ENCODE measurements at regions not wholly inside any gene's neighbourhood (a gene's known extent, or its start where the extent isn't known, plus 50 kb on each side); places are given as distances from the start of the nearest gene placed in this dataset.

DNA sequence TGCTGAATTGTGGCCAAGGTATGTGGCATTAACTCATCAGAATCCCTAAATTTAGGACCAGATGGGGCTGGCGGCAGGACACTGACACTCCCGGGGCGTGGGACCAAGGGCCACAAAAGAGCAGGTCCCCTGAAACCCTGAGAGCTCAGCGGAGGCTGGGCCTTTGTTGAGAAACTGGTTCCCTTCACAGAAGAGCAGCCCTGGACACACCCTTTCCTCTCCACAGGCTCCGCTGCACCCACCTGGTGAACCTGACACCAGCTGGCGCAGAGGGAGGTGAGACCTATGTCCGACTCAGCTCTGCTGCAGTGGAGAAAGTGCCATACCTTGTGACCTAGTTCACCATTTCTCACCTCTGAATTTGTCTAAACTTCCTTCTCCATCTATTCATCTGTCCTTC is 119.5 kb downstream of the RTP5 start:
- Histone ChIP-seq H3K4me1 (ENCODE audit: insufficient read depth, low read length, poor library complexity, severe bottlenecking) (no peaks in the 10 kb centered on the region), H3K9me2 (ENCODE audit: insufficient read depth, low read length) (no peaks in the 10 kb centered on the region), H4K20me1 (ENCODE audit: insufficient read depth, low read length) (no peaks in the 10 kb centered on the region), H3K4me2 (ENCODE audit: low read length) (no peak overlapping the region), H3K9me3 (ENCODE audit: low read length) (no peaks in the 10 kb centered on the region), H3K27ac (ENCODE audit: low read depth, low read length, poor library complexity, severe bottlenecking) (no peak overlapping the region), H3K79me2 (ENCODE audit: insufficient read depth, low read depth, low read length) (no peaks in the 10 kb centered on the region), H2AFZ (ENCODE audit: low read length) (no peak overlapping the region), H3K36me3 (ENCODE audit: insufficient read depth, low read length) (no peaks in the 10 kb centered on the region), H3K4me3 (ENCODE audit: low read depth, low read length, poor library complexity, severe bottlenecking) (no peak overlapping the region)
- intact Hi-C loops (cut with micrococcal nuclease; ENCODE audit: unreplicated experiment): no loop called here
- CTCF ChIA-PET (ENCODE audit: unreplicated experiment): no interaction called here
- peak; percentile 30 for DNase-seq (ENCODE audit: low spot score)
- TF ChIP-seq, protein P1, sequence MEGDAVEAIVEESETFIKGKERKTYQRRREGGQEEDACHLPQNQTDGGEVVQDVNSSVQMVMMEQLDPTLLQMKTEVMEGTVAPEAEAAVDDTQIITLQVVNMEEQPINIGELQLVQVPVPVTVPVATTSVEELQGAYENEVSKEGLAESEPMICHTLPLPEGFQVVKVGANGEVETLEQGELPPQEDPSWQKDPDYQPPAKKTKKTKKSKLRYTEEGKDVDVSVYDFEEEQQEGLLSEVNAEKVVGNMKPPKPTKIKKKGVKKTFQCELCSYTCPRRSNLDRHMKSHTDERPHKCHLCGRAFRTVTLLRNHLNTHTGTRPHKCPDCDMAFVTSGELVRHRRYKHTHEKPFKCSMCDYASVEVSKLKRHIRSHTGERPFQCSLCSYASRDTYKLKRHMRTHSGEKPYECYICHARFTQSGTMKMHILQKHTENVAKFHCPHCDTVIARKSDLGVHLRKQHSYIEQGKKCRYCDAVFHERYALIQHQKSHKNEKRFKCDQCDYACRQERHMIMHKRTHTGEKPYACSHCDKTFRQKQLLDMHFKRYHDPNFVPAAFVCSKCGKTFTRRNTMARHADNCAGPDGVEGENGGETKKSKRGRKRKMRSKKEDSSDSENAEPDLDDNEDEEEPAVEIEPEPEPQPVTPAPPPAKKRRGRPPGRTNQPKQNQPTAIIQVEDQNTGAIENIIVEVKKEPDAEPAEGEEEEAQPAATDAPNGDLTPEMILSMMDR (conservative IDR thresholded peaks at IDR 0.05; ENCODE audit: low read length): no peak
- no peak for TF ChIP-seq EZH2phosphoT487 (IDR thresholded peaks at IDR 0.05; ENCODE audit: borderline replicate concordance, low read depth, low read length)
- POLR2A ChIA-PET: no interaction called here
- BruUV-seq (replicated peaks): no TSS peak

DNA sequence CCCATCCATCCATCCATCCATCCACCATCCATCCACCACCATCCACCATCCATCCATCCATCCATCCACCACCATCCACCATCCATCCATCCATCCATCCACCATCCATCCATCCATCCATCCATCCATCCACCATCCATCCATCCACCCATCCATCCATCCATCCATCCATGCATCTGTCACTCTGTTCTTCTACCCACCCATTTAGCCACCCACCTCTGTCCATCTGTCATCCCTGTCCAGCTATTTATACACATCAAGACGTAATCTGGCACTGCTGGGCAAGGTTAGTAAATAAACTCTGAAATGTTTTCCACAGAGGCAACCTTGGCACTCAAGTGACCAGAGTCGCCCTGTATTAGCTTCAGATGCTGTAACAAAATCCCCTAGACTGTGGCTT is 120.9 kb downstream of the RTP5 start:
- Histone ChIP-seq H3K9me2 (ENCODE audit: insufficient read depth, low read length) (no peaks in the 10 kb centered on the region), H3K4me3 (ENCODE audit: low read depth, low read length, poor library complexity, severe bottlenecking) (no peak overlapping the region), H4K20me1 (ENCODE audit: insufficient read depth, low read length) (no peaks in the 10 kb centered on the region), H3K4me2 (ENCODE audit: low read length) (no peak overlapping the region), H3K27ac (ENCODE audit: low read depth, low read length, poor library complexity, severe bottlenecking) (no peak overlapping the region), H2AFZ (ENCODE audit: low read length) (no peak overlapping the region), H3K9me3 (ENCODE audit: low read length) (no peaks in the 10 kb centered on the region), H3K79me2 (ENCODE audit: insufficient read depth, low read depth, low read length) (no peaks in the 10 kb centered on the region), H3K36me3 (ENCODE audit: insufficient read depth, low read length) (no peaks in the 10 kb centered on the region), H3K4me1 (ENCODE audit: insufficient read depth, low read length, poor library complexity, severe bottlenecking) (no peaks in the 10 kb centered on the region)
- intact Hi-C loops (cut with micrococcal nuclease; ENCODE audit: unreplicated experiment): no loop called here
- TF ChIP-seq, protein P1 (conservative IDR thresholded peaks at IDR 0.05; ENCODE audit: low read length): no peak
- no peak for TF ChIP-seq EZH2phosphoT487 (IDR thresholded peaks at IDR 0.05; ENCODE audit: borderline replicate concordance, low read depth, low read length)
- POLR2A ChIA-PET: no interaction called here
- no TSS peak for BruUV-seq (replicated peaks)
- CTCF ChIA-PET (ENCODE audit: unreplicated experiment): no interaction called here
- no peak for DNase-seq (ENCODE audit: low spot score)

DNA sequence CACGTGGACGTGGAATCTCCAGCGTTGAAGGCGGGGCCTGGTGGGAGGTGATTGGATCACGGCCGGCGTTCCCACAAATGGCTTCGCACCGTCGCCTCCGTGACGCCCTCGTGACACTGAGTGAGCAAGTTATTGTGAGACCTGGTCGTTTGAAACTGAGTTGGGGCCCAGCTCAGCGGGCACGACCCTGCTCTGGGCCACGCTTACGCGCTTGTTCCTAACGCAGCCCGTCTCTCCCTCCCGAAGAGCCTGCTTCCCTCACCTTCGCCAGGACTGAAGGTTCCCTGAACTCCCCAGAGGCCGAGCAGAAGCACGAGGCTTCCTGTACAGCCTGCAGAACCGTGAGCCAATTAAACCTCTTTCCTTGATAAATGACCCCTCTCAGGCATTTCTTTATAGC is 121.8 kb downstream of the RTP5 start:
- no TSS peak for BruUV-seq (replicated peaks)
- ChIA-PET POLR2A (no interaction called here), CTCF (ENCODE audit: unreplicated experiment) (no interaction called here)
- Histone ChIP-seq H3K79me2 (ENCODE audit: insufficient read depth, low read depth, low read length) (no peaks in the 10 kb centered on the region), H3K4me3 (ENCODE audit: low read depth, low read length, poor library complexity, severe bottlenecking) (no peak overlapping the region), H3K36me3 (ENCODE audit: insufficient read depth, low read length) (no peaks in the 10 kb centered on the region), H3K9me3 (ENCODE audit: low read length) (no peaks in the 10 kb centered on the region), H4K20me1 (ENCODE audit: insufficient read depth, low read length) (no peaks in the 10 kb centered on the region), H2AFZ (ENCODE audit: low read length) (no peak overlapping the region), H3K4me2 (ENCODE audit: low read length) (no peak overlapping the region), H3K27ac (ENCODE audit: low read depth, low read length, poor library complexity, severe bottlenecking) (no peak overlapping the region), H3K4me1 (ENCODE audit: insufficient read depth, low read length, poor library complexity, severe bottlenecking) (no peaks in the 10 kb centered on the region), H3K9me2 (ENCODE audit: insufficient read depth, low read length) (no peaks in the 10 kb centered on the region)
- no peak for TF ChIP-seq EZH2phosphoT487 (IDR thresholded peaks at IDR 0.05; ENCODE audit: borderline replicate concordance, low read depth, low read length)
- TF ChIP-seq, protein P1 (conservative IDR thresholded peaks at IDR 0.05; ENCODE audit: low read length): no peak
- DNase-seq (ENCODE audit: low spot score): no peak
- intact Hi-C loops (cut with micrococcal nuclease; ENCODE audit: unreplicated experiment): no loop called here
